IPS-NIHi7 (cell line): ENCODE measurements at regions not wholly inside any gene's neighbourhood (a gene's known extent, or its start where the extent isn't known, plus 50 kb on each side); places are given as distances from the start of the nearest gene placed in this dataset.
A peak's percentile ranks its signal among the peaks of the same experiment; 100 is the strongest.

Source experiments
- DNase-seq: peaks from one replicate; pipeline ENCODE4 v3.0.0; 2012; ENCODE audit warnings: mixed read lengths; ENCODE audit errors: extremely low spot score

GRCh38 chr15:68500363-68501258 is 68.6 kb upstream of the ITGA11 start:
- peak; percentile 5 for DNase-seq

GRCh38 chr15:68501259-68501591 is 69.3 kb upstream of the ITGA11 start:
- DNase-seq: peak; percentile 3

- DNase-seq: no peak
Measured at GRCh38 chr15:68501616-68502015, 69.7 kb upstream of the ITGA11 start.

GRCh38 chr15:68502398-68502901 is 70.5 kb upstream of the ITGA11 start:
- DNase-seq: peak; percentile 2

GRCh38 chr15:68503213-68503612 is 71.2 kb upstream of the ITGA11 start:
- peak; percentile 1 for DNase-seq

- peak; percentile 22 for DNase-seq
Measured at GRCh38 chr15:68503791-68504680, 72.1 kb upstream of the ITGA11 start.

GRCh38 chr15:68504681-68505170 is 72.8 kb upstream of the ITGA11 start:
- DNase-seq: no peak

- DNase-seq: no peak
Measured at GRCh38 chr15:68506071-68506470, 72.7 kb upstream of the CORO2B start.

GRCh38 chr15:68507447-68507846 is 71.3 kb upstream of the CORO2B start:
- no peak for DNase-seq

GRCh38 chr15:68508485-68509189 is 70.2 kb upstream of the CORO2B start:
- DNase-seq: no peak

GRCh38 chr15:68510558-68510957 is 68.2 kb upstream of the CORO2B start:
- DNase-seq: no peak

- no peak for DNase-seq
Measured at GRCh38 chr15:68511073-68511991, 67.5 kb upstream of the CORO2B start.

GRCh38 chr15:68512052-68512451 is 66.7 kb upstream of the CORO2B start:
- no peak for DNase-seq

- DNase-seq: no peak
Measured at GRCh38 chr15:68512598-68512997, 66.2 kb upstream of the CORO2B start.

- DNase-seq: no peak
Measured at GRCh38 chr15:68515371-68516095, 63.3 kb upstream of the CORO2B start.

- DNase-seq: peak; percentile 66
Measured at GRCh38 chr15:68517285-68517761, 61.5 kb upstream of the CORO2B start.

GRCh38 chr15:68518046-68518445 is 60.7 kb upstream of the CORO2B start:
- peak; percentile 53 for DNase-seq

GRCh38 chr15:68518785-68519430 is 59.9 kb upstream of the CORO2B start:
- DNase-seq: no peak
